ENCODE measurements at regions not wholly inside any gene's neighbourhood (a gene's known extent, or its start where the extent isn't known, plus 50 kb on each side); places are given as distances from the start of the nearest gene placed in this dataset.
"Not testable (repeated sequence)": the region's sequence is repeated elsewhere in the genome, so short reads cannot be mapped to it uniquely, and the experiment has no call there.

DNA sequence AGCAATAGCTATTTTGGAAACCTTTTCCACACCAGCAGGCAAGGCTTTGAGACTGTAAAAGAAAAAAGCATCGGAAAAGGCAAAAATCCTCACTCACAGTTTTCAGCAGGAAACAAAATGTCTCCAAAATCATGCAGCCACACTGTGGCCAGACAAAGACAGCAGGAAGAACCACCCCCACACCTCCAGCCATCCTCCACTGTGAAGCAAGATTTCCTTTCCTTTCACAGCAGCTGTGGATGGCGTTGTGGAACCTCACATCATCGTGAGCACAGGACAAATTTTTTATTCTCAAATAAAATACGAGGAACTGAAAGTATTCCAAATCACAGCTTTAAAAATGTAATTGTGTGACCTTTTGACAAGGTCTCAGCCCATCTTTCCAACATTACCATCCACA lies 351.7 kb upstream of the NOCT start:
- no peak for DNase-seq (ENCODE audit: low read depth)

GRCh38 chr4:138659812-138660316 lies 355.7 kb upstream of the NOCT start:
- DNase-seq (ENCODE audit: low read depth): no peak

- DNase-seq (ENCODE audit: low read depth): no peak
Observed at GRCh38 chr4:138659037-138659811, 356.4 kb upstream of the NOCT start.

DNA sequence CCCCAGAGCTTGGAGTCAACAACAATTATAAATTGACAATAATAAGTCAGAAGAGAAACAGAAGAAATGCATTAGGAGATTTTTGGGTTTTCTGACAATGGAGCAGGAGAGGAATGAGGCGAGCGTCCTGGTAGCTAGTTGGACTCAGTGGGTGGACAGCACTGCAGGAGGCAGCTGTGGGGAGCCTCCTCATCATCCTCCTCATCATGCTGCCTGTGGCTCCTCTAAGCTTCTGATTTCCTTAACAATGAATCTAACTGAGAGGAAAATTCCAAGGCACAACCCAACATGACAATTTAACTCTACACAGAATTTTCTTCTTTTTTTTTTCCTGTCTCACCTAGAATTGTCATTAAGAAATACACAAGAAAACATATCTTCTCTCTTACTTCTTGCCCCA lies 357.1 kb upstream of the NOCT start:
- DNase-seq (ENCODE audit: low read depth): no peak

GRCh38 chr4:138656990-138657389 lies 358.6 kb upstream of the NOCT start:
- no peak for DNase-seq (ENCODE audit: low read depth)

- DNase-seq (ENCODE audit: low read depth): no peak
Observed at GRCh38 chr4:138655985-138656384, 359.6 kb upstream of the NOCT start.

DNA sequence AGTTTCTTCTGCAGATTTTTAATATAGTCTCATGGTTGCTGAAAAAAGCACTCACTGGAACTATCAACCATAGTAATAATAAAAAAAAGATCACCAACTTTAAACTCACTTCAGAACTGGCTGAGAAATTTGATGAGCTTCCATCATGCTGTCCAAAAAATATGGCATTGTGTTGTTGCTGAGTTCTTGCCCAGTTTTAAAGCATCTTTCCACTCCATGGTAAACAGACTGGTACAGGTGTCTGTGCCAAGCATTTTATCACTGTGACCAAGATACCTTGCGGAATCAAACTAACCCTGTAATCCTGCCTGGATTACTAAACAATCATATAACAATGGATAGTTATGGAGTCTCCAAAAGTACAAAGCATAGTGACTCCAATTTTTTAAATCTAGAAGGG lies 360.3 kb upstream of the NOCT start:
- DNase-seq (ENCODE audit: low read depth): no peak

GRCh38 chr4:138650929-138651448 lies 364.6 kb upstream of the NOCT start:
- peak; percentile 2 for DNase-seq (ENCODE audit: low read depth)

- DNase-seq (ENCODE audit: low read depth): no peak
Observed at GRCh38 chr4:138650495-138650894, 365.1 kb upstream of the NOCT start.

DNA sequence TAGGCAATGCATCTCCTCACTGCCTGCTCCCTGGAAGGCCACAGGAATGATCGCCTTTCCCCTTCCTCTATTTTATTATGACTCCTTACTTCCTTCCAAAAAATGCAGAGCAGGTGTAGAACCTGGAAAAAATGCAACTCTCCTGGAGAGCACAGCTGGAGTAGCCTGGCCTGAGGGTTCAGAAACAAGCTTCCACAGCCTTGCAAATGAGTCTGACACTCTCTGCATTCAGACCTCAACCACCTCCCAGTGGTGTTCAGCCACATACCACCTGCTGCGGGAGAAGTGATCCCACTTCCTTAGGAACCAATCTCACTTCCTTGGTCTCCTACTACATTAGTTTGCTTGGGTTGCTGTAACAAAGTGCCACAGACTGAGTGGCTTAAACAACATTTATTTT lies 368.1 kb upstream of the NOCT start:
- no peak for DNase-seq (ENCODE audit: low read depth)

DNA sequence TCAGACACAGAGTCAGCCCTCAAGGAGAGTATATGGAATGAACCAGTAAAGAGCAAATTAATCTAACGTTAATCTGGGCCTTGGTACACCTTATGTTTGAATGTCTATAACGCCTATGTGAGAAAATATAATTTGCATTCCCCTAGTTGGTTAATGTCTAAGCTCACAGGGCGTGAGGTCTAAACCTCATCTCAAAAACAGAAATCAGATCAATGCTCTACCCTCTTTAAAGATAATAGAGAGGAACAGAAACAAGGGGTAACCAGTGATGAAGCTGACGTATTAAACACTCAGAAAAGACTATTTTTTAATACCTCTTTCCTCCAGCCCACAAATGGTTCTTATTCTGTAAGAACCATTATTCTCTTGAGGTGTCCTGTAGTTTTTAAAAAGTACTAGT lies 369.2 kb upstream of the NOCT start:
- no peak for DNase-seq (ENCODE audit: low read depth)

GRCh38 chr4:138645289-138645688 lies 370.3 kb upstream of the NOCT start:
- peak; percentile 14 for DNase-seq (ENCODE audit: low read depth)

GRCh38 chr4:138644322-138644721 lies 371.3 kb upstream of the NOCT start:
- DNase-seq (ENCODE audit: low read depth): no peak

DNA sequence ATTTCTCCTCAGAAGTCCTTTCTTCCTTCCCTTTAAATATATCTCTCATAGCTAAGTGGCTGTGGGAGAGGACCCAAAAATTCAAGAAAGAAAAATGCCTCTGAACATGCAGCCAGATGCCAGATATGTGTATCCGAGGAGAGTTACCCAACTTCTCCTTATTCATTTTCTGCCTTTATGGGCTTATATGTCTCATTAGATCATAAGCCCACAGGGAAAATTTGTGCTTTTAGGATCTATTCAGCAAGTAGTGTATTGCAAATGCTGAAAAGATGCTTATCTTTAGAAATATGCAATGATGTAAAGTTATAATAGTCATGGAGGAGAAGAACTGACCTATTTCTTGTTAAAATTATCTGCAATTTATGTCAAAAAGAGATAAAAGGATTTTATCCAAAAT lies 371.8 kb upstream of the NOCT start:
- DNase-seq (ENCODE audit: low read depth): no peak

GRCh38 chr4:138639018-138639741 lies 376.4 kb upstream of the NOCT start:
- DNase-seq (ENCODE audit: low read depth): no peak

GRCh38 chr4:138636781-138637180 lies 378.8 kb upstream of the NOCT start:
- no peak for DNase-seq (ENCODE audit: low read depth)

GRCh38 chr4:138634915-138635314 lies 380.7 kb upstream of the NOCT start:
- no peak for DNase-seq (ENCODE audit: low read depth)

DNA sequence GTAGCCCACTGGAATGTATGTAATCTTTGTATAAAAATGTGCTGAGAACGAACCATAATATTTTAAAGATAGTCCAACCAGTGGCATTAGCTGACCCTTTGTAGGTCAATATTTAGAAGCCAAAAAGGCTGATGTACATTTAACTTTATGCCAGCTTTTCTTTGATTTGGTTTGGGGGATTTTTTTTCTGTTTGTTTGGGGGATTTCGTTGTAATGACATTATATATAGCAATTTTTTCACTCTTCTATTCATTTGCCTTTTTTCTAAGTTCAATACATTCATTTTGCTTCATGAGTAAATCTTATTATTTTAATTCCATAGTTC lies 382.0 kb upstream of the NOCT start:
- no peak for DNase-seq (ENCODE audit: low read depth)

GRCh38 chr4:138632856-138633579 lies 382.6 kb upstream of the NOCT start:
- no peak for DNase-seq (ENCODE audit: low read depth)

- no peak for DNase-seq (ENCODE audit: low read depth)
Observed at GRCh38 chr4:138630666-138631065, 384.9 kb upstream of the NOCT start.

- no peak for DNase-seq (ENCODE audit: low read depth)
Observed at GRCh38 chr4:138629669-138630068, 385.9 kb upstream of the NOCT start.

GRCh38 chr4:138627096-138627495 lies 384.9 kb upstream of the SLC7A11 start:
- no peak for DNase-seq (ENCODE audit: low read depth)

DNA sequence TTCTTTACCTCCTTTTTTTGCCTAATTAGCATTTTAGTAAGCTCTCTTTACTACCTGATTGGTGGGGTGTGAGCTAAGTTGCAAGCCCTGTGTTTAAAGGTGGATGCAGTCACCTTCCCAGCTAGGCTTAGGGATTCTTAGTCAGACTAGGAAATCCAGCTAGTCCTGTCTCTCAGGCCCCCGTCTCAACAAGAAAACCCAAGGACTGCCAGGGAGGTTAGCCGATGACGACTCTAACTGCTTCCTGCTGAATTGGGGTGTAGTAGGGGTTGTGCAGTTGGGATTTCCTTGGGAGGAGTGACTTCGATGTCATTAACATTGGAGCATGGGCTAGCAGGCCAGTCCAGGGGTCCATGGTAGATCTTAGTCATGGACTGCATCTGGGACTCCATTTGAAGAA lies 380.2 kb upstream of the SLC7A11 start:
- not testable (repeated sequence) for DNase-seq (ENCODE audit: low read depth)
